WTC11 (cell line): ENCODE measurements at regions not wholly inside any gene's neighbourhood (a gene's known extent, or its start where the extent isn't known, plus 50 kb on each side); places are given as distances from the start of the nearest gene placed in this dataset.

Experiments used
- ATAC-seq: fragments of 200-7000 bp; cut with Tn5 transposase; 2 replicates; pipeline ENCODE4 v1.10.0; 2021; ENCODE audit warnings: mild to moderate bottlenecking, moderate library complexity
- CTCF ChIA-PET: fragments of 300-600 bp; sonication (Branson Sonifier 250); formaldehyde crosslinking; loops from one replicate; lab custom pipeline; 2021; ENCODE audit warnings: antibody characterized with exemption; lab: Charles Lee
- POLR2A ChIA-PET: fragments of 350-600 bp; sonication (Branson Sonifier 250); formaldehyde crosslinking; loops from one replicate; lab custom pipeline; 2021; ENCODE audit warnings: antibody characterized with exemption; lab: Charles Lee
- DNase-seq: peaks from one replicate; pipeline ENCODE4 v3.0.0; 2021; ENCODE audit warnings: low spot score
- H3K27ac Mint-ChIP-seq: 2 replicates; pipeline ENCODE4 v1.8.0; 2021; ENCODE audit warnings: mixed read lengths
- H3K27me3 Mint-ChIP-seq: 2 replicates; pipeline ENCODE4 v1.8.0; 2021; ENCODE audit warnings: low read depth, mild to moderate bottlenecking, moderate library complexity, mixed read lengths
- H3K36me3 Mint-ChIP-seq: 2 replicates; pipeline ENCODE4 v1.8.0; 2021; ENCODE audit warnings: mixed read lengths
- H3K4me1 Mint-ChIP-seq: 2 replicates; pipeline ENCODE4 v1.8.0; 2022; ENCODE audit warnings: mixed read lengths
- H3K4me3 Mint-ChIP-seq: 2 replicates; pipeline ENCODE4 v1.8.0; 2021; ENCODE audit warnings: mild to moderate bottlenecking, moderate library complexity, mixed read lengths
- H3K9me3 Mint-ChIP-seq: 2 replicates; pipeline ENCODE4 v1.8.0; 2021; ENCODE audit warnings: mixed read lengths
- ATF1 ChIP-seq: sonication (generic); formaldehyde crosslinking; IDR thresholded peaks from 2 replicates; pipeline ENCODE4 v1.8.1; 2023; ENCODE audit warnings: mild to moderate bottlenecking, moderate library complexity, missing genetic modification reagents
- CBFB ChIP-seq: sonication (generic); formaldehyde crosslinking; IDR thresholded peaks from 2 replicates; pipeline ENCODE4 v1.8.1; 2022; ENCODE audit warnings: mild to moderate bottlenecking, low read depth, missing genetic modification reagents
- FOXJ3 ChIP-seq: sonication (generic); formaldehyde crosslinking; IDR thresholded peaks from 2 replicates; pipeline ENCODE4 v1.9.0; 2021; ENCODE audit warnings: missing genetic modification reagents, mild to moderate bottlenecking, borderline replicate concordance
- FOXK1 ChIP-seq: sonication (generic); formaldehyde crosslinking; IDR thresholded peaks from 2 replicates; pipeline ENCODE4 v1.8.0; 2022; ENCODE audit warnings: mild to moderate bottlenecking, moderate library complexity, missing genetic modification reagents
- FOXP1 ChIP-seq: sonication (generic); formaldehyde crosslinking; IDR thresholded peaks from 2 replicates; pipeline ENCODE4 v1.8.0; 2022; ENCODE audit warnings: missing genetic modification reagents, mild to moderate bottlenecking, moderate library complexity, borderline replicate concordance
- GRHL2 ChIP-seq: fragments of 250-450 bp; sonication (Bioruptor Pico); IDR thresholded peaks from 2 replicates; pipeline ENCODE4 v1.8.0; 2022; ENCODE audit warnings: mild to moderate bottlenecking, moderate library complexity; ENCODE audit not compliant: insufficient replicate concordance, severe bottlenecking
- GTF2I ChIP-seq: fragments of 250-450 bp; sonication (Bioruptor Pico); conservative IDR thresholded peaks from 2 replicates; pipeline ENCODE4 v1.4.0; 2021; ENCODE audit warnings: mild to moderate bottlenecking
- MYBL2 ChIP-seq: sonication (generic); formaldehyde crosslinking; IDR thresholded peaks from 2 replicates; pipeline ENCODE4 v1.8.1; 2023; ENCODE audit warnings: mild to moderate bottlenecking, moderate library complexity, missing genetic modification reagents
- SMAD4 ChIP-seq: sonication (generic); formaldehyde crosslinking; IDR thresholded peaks from 2 replicates; pipeline ENCODE4 v1.8.0; 2022; ENCODE audit warnings: mild to moderate bottlenecking, missing genetic modification reagents
- STAT6 ChIP-seq: sonication (generic); formaldehyde crosslinking; conservative IDR thresholded peaks from 2 replicates; pipeline ENCODE4 v1.8.1; 2023; ENCODE audit warnings: mild to moderate bottlenecking, low read depth, missing genetic modification reagents, moderate library complexity
- TEAD1 ChIP-seq: sonication (generic); formaldehyde crosslinking; IDR thresholded peaks from 2 replicates; pipeline ENCODE4 v1.8.0; 2022; ENCODE audit warnings: mild to moderate bottlenecking, missing genetic modification reagents
- ZBTB21 ChIP-seq: sonication (generic); formaldehyde crosslinking; IDR thresholded peaks from 2 replicates; pipeline ENCODE4 v1.8.1; 2023; ENCODE audit warnings: mild to moderate bottlenecking, missing genetic modification reagents, borderline replicate concordance
- ZBTB43 ChIP-seq: sonication (generic); formaldehyde crosslinking; IDR thresholded peaks from 2 replicates; pipeline ENCODE4 v1.8.1; 2023; ENCODE audit warnings: mild to moderate bottlenecking, missing genetic modification reagents
- ZNF232 ChIP-seq: sonication (generic); formaldehyde crosslinking; IDR thresholded peaks from 2 replicates; pipeline ENCODE4 v1.8.0; 2022; ENCODE audit warnings: mild to moderate bottlenecking, missing genetic modification reagents
- ZNF396 ChIP-seq: fragments of 250-450 bp; sonication (Bioruptor Pico); IDR thresholded peaks from 2 replicates; pipeline ENCODE4 v1.8.0; 2021; ENCODE audit warnings: mild to moderate bottlenecking, moderate library complexity, borderline replicate concordance
- ZNF423 ChIP-seq: fragments of 250-450 bp; sonication (Bioruptor Pico); IDR thresholded peaks from 2 replicates; pipeline ENCODE4 v2.1.2; 2022; ENCODE audit warnings: mild to moderate bottlenecking, moderate library complexity
- ZNF425 ChIP-seq: fragments of 250-450 bp; sonication (Bioruptor Pico); conservative IDR thresholded peaks from 2 replicates; pipeline ENCODE4 v1.9.0; 2021; ENCODE audit warnings: mild to moderate bottlenecking
- ZNF512 ChIP-seq: sonication (generic); formaldehyde crosslinking; IDR thresholded peaks from 2 replicates; pipeline ENCODE4 v1.8.1; 2022; ENCODE audit warnings: missing genetic modification reagents, borderline replicate concordance
- TF ChIP-seq, protein P1 (sequence below): sonication (generic); formaldehyde crosslinking; IDR thresholded peaks from 2 replicates; pipeline ENCODE4 v1.8.1; 2022; ENCODE audit warnings: low read depth, mild to moderate bottlenecking, moderate library complexity, missing genetic modification reagents, borderline replicate concordance
- TF ChIP-seq, protein P2 (sequence below): sonication (generic); formaldehyde crosslinking; IDR thresholded peaks from 2 replicates; pipeline ENCODE4 v1.8.0; 2022; ENCODE audit warnings: mild to moderate bottlenecking, missing genetic modification reagents

GRCh38 chr2:41871080-41871479 lies 176.7 kb upstream of the PKDCC start:
- ChIA-PET CTCF (interaction anchor here (0.6 to 8.5 kb wide), 24 partner anchors 8 to 220 kb away, joined by 3 to 207 read pairs (median 7); partner anchors contain the start of gene PKDCC), POLR2A (interaction anchor here (2.6 kb wide), 1 partner anchor 176 kb away, joined by 20 read pairs; the partner anchor contains the start of gene PKDCC)
- TF ChIP-seq FOXP1 (peak; percentile 15; the same call in 1 of the 2 replicates), ZBTB21 (CRISPR knock-in tag) (no peak), TEAD1 (CRISPR knock-in tag) (no peak), FOXK1 (CRISPR knock-in tag) (no peak)
- H3K27me3 Mint-ChIP-seq: peaks cover 4% of the 10 kb centered on the region; the same call in 1 of the 2 replicates
- ATAC-seq: peak; percentile 86
- no peaks in the 10 kb centered on the region for H3K9me3 Mint-ChIP-seq
- H3K27ac Mint-ChIP-seq: no peak overlapping the region
- DNase-seq: peak; percentile 66
- H3K4me3 Mint-ChIP-seq: no peak overlapping the region
- H3K36me3 Mint-ChIP-seq: no peaks in the 10 kb centered on the region
- peaks cover 30% of the 10 kb centered on the region for H3K4me1 Mint-ChIP-seq

GRCh38 chr2:41872646-41873045 lies 175.2 kb upstream of the PKDCC start:
- no peak overlapping the region for H3K4me3 Mint-ChIP-seq
- no peak for ATAC-seq
- H3K27me3 Mint-ChIP-seq: peaks cover 4% of the 10 kb centered on the region; the same call in 1 of the 2 replicates
- ChIA-PET CTCF (interaction anchor here (0.7 to 8.5 kb wide), 14 partner anchors 9 to 218 kb away, joined by 3 to 207 read pairs (median 6); partner anchors contain the start of gene PKDCC), POLR2A (no interaction called here)
- H3K27ac Mint-ChIP-seq: no peak overlapping the region
- DNase-seq: no peak
- no peaks in the 10 kb centered on the region for H3K36me3 Mint-ChIP-seq
- no peaks in the 10 kb centered on the region for H3K9me3 Mint-ChIP-seq
- TF ChIP-seq ZNF232 (CRISPR knock-in tag): no peak
- no peak for TF ChIP-seq ZNF425 (CRISPR knock-in tag)
- TF ChIP-seq FOXJ3 (CRISPR knock-in tag): no peak
- TF ChIP-seq, protein P1, sequence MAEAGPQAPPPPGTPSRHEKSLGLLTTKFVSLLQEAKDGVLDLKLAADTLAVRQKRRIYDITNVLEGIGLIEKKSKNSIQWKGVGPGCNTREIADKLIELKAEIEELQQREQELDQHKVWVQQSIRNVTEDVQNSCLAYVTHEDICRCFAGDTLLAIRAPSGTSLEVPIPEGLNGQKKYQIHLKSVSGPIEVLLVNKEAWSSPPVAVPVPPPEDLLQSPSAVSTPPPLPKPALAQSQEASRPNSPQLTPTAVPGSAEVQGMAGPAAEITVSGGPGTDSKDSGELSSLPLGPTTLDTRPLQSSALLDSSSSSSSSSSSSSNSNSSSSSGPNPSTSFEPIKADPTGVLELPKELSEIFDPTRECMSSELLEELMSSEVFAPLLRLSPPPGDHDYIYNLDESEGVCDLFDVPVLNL (CRISPR knock-in tag): no peak
- TF ChIP-seq ZNF396 (CRISPR knock-in tag): no peak
- TF ChIP-seq ZBTB43: no peak
- no peak for TF ChIP-seq ATF1
- TF ChIP-seq, protein P2, sequence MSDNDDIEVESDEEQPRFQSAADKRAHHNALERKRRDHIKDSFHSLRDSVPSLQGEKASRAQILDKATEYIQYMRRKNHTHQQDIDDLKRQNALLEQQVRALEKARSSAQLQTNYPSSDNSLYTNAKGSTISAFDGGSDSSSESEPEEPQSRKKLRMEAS (CRISPR knock-in tag): no peak
- no peak for TF ChIP-seq GRHL2 (CRISPR knock-in tag)
- peaks cover 32% of the 10 kb centered on the region for H3K4me1 Mint-ChIP-seq

DNA sequence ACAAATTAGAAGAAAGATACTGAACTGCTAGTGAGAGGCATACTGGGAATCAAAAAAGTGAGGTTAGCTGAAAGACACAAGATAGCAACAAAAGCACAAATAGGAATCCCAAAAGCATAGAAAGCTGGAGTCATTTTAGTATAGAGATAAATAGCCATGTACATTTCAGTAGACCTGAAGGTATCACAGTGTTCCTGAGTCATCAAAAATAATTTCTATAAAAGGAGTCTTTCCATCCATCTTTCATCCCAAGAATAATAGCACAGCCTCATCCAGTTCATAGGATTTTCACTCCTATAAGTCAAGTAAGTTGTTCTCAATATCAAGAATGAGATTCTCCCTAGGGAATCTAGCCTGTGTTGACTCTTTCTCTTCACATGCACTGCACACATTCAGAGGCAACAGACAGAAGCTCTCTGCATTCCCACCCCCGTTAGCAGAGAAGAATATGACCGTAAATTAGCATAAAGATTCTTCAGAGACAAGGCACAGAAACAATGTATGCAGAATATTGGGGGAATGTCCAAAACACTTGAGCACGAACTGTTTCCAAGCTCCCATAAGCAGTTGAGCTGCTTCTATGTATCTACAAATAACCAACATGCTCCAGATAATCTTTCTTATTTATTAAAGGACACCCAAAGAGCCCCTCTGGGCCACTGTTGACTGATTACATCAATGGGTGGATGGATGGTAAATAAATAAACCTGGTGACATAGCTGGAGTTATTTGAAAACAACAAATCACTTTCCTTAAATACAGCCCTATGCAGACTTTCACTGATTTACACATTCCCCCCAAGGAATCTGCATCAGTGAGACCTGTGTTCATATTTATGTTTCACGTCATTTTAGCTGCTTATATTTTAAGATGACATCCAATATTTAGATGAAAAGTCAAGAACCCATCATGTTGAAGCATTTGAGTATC lies 174.5 kb upstream of the PKDCC start:
- Mint-ChIP-seq H3K27me3 (peaks cover 4% of the 10 kb centered on the region; the same call in 1 of the 2 replicates), H3K9me3 (no peaks in the 10 kb centered on the region), H3K27ac (no peak overlapping the region), H3K36me3 (no peaks in the 10 kb centered on the region), H3K4me3 (no peak overlapping the region), H3K4me1 (peaks cover 32% of the 10 kb centered on the region)
- TF ChIP-seq ZNF512 (no peak), GTF2I (CRISPR knock-in tag) (no peak), TEAD1 (CRISPR knock-in tag) (no peak), CBFB (CRISPR knock-in tag) (no peak), ATF1 (no peak), MYBL2 (CRISPR knock-in tag) (no peak), ZNF423 (CRISPR knock-in tag) (no peak), FOXK1 (CRISPR knock-in tag) (no peak), SMAD4 (CRISPR knock-in tag) (no peak), STAT6 (CRISPR knock-in tag) (no peak), FOXP1 (no peak)
- no peak for ATAC-seq
- CTCF ChIA-PET: interaction anchor here (1.0 to 8.5 kb wide), 10 partner anchors 9 to 218 kb away, joined by 3 to 207 read pairs (median 4); partner anchors contain the start of gene PKDCC
- POLR2A ChIA-PET: no interaction called here
- DNase-seq: no peak
